Activated T-cell treated with anti-CD3 and anti-CD28 coated beads, Interleukin-2, amount 50 U/mL, for 24 hours (primary cell): ENCODE measurements at regions not wholly inside any gene's neighbourhood (a gene's known extent, or its start where the extent isn't known, plus 50 kb on each side); places are given as distances from the start of the nearest gene placed in this dataset.

Source experiments
- DNase-seq: peaks from one replicate; pipeline ENCODE4 v3.0.0-alpha.2; 2020
- H3K27ac Mint-ChIP-seq: 2 replicates; pipeline ENCODE4 v1.8.0; 2020; ENCODE audit warnings: mild to moderate bottlenecking, mixed read lengths
- H3K27me3 Mint-ChIP-seq: 2 replicates; pipeline ENCODE4 v1.8.0; 2020; ENCODE audit warnings: mixed read lengths
- H3K36me3 Mint-ChIP-seq: 2 replicates; pipeline ENCODE4 v1.8.0; 2020; ENCODE audit warnings: low read depth, mixed read lengths
- H3K4me1 Mint-ChIP-seq: 2 replicates; pipeline ENCODE4 v1.8.0; 2020; ENCODE audit warnings: low read depth, mixed read lengths
- H3K4me3 Mint-ChIP-seq: 2 replicates; pipeline ENCODE4 v1.8.0; 2020; ENCODE audit warnings: mild to moderate bottlenecking, moderate library complexity, mixed read lengths
- H3K9me3 Mint-ChIP-seq: 2 replicates; pipeline ENCODE4 v1.8.0; 2020; ENCODE audit warnings: mixed read lengths

DNA sequence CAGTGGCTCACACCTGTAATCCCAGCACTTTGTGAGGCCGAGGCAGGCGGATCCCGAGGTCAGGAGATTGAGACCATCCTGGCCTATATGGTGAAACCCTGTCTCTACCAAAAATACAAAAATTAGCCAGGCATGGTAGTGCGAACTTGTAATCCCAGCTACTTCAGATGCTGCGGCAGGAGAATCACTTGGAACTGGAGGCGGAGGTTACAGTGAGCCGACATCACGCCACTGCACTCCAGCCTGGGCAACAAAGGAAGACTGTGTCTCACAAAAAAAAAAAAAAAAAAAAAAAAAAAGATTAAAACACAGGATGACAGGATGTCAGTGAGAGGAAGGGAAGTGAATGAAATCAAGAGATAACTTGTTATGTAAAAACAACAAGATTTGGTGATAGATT lies 1158.5 kb downstream of the PCDH9 start:
- no peaks in the 10 kb centered on the region for H3K36me3 Mint-ChIP-seq
- H3K27me3 Mint-ChIP-seq = no peaks in the 10 kb centered on the region

DNA sequence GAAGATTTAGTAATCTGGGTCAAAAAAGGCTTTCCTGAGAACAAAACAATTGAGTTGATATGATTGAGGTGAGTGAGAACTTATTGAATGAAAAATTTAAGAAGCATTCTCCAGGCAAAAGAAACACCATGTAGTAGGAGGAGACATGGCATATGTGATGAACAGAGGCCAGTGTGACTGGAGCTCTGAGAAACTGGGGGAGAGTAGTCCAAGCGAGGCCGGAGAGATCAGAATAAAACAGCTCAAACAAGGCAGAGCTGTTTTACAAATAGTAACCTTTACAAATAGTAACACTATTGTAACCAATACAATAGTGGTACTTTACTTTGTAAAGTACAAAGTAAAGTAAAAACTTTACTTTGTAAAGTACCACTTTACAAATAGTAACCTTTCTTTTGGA lies 1159.1 kb downstream of the PCDH9 start:
- H3K4me1 Mint-ChIP-seq = no peaks in the 10 kb centered on the region
- H3K4me3 Mint-ChIP-seq = no peak overlapping the region
- no peak for DNase-seq
- no peaks in the 10 kb centered on the region for H3K27me3 Mint-ChIP-seq
- no peak overlapping the region for H3K27ac Mint-ChIP-seq
- peaks cover 6% of the 10 kb centered on the region for H3K9me3 Mint-ChIP-seq
- H3K36me3 Mint-ChIP-seq = no peaks in the 10 kb centered on the region

More for the DNA sequence above, 1158.5 kb downstream of the PCDH9 start:
- no peaks in the 10 kb centered on the region for H3K4me1 Mint-ChIP-seq
- no peak overlapping the region for H3K27ac Mint-ChIP-seq
- H3K9me3 Mint-ChIP-seq = peaks cover 8% of the 10 kb centered on the region
- no peak overlapping the region for H3K4me3 Mint-ChIP-seq
- no peak for DNase-seq

DNA sequence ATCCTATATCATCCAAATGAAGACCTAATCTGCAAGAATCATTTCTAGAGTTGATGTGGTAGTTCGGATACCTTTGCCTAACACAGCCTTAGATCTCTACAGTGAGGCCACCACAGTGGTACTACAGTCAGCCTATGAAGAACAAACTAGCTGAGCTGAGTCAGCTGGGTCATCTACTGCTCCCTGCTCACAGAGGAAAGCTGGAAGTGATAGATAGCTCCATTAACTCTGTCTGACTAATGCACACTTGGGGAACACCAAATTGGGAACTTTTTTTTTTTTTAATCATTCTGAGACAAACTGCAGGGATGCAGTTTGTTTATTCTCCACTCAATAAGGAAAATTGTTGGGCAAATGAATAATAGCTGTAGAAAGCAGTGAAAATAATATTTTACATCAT lies 1160.6 kb downstream of the PCDH9 start:
- no peak overlapping the region for H3K4me3 Mint-ChIP-seq
- H3K4me1 Mint-ChIP-seq = no peaks in the 10 kb centered on the region
- DNase-seq = no peak
- H3K27me3 Mint-ChIP-seq = no peaks in the 10 kb centered on the region
- H3K36me3 Mint-ChIP-seq = no peaks in the 10 kb centered on the region
- peaks cover 6% of the 10 kb centered on the region for H3K9me3 Mint-ChIP-seq
- no peak overlapping the region for H3K27ac Mint-ChIP-seq

DNA sequence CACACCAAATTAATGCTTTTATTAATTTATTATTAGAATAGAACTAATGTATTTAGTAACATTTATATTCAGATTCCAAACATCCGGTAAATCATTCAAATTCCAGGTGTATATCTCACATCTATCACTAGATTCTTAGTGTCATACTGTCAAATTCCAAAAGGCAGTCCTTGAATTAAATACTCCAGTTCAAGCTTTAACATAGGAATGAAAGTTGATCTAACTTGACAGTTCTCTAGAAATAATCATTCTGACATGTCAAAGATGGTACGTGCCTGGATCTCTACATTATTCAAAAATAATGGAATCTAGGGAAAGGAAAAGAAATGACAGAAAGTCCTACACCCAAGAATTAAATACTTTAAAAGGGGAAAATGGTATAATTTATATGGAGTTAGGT lies 1161.5 kb downstream of the PCDH9 start:
- Mint-ChIP-seq H3K4me3 (no peak overlapping the region), H3K9me3 (peaks cover 11% of the 10 kb centered on the region), H3K27me3 (no peaks in the 10 kb centered on the region), H3K36me3 (no peaks in the 10 kb centered on the region), H3K27ac (no peak overlapping the region), H3K4me1 (no peaks in the 10 kb centered on the region)
- DNase-seq = no peak

DNA sequence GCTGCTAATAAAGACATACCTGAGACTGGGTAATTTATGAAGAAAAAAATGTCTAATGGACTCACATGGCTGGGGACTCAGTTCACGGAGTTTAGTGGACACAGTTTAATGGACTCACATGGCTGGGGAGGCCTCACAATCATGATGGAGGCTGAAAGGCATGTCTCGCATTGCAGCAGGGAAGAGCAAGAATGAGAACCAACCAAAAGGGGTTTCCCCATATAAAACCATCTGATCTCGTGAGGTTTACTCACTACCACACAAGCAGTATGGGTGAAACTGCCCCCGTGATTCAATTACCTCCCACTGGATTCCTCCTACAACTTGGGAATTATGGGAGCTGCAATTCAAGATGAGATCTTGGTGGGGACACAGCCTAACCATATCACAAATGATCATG lies 1181.2 kb downstream of the PCDH9 start:
- H3K4me1 Mint-ChIP-seq = no peaks in the 10 kb centered on the region
- no peaks in the 10 kb centered on the region for H3K36me3 Mint-ChIP-seq

DNA sequence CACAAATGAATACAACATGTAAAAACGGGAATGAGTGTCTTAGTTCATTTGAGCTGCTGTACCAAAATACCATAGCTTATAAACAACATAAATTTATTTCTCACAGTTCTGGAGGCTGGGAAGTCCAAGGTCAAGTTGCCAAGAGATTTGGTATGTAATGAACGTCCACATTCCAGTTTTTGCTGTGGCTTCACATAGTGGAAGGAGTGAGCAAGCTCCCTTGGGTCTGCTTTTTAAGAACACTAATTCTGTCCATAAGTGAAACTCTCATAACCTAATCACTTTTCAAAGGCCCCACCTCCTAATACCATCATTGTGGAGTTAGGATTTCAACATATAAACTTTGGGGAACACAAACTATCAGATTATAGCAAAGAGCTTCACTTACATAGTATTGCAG lies 1189.6 kb downstream of the PCDH9 start:
- H3K4me1 Mint-ChIP-seq = no peaks in the 10 kb centered on the region
- no peak for DNase-seq
- no peaks in the 10 kb centered on the region for H3K27me3 Mint-ChIP-seq
- H3K27ac Mint-ChIP-seq = no peak overlapping the region
- H3K4me3 Mint-ChIP-seq = no peak overlapping the region
- no peaks in the 10 kb centered on the region for H3K36me3 Mint-ChIP-seq
- peaks cover 3% of the 10 kb centered on the region for H3K9me3 Mint-ChIP-seq

More for the DNA sequence above, 1181.2 kb downstream of the PCDH9 start:
- H3K9me3 Mint-ChIP-seq = peaks cover 14% of the 10 kb centered on the region
- no peaks in the 10 kb centered on the region for H3K27me3 Mint-ChIP-seq
- H3K27ac Mint-ChIP-seq = no peak overlapping the region
- no peak overlapping the region for H3K4me3 Mint-ChIP-seq
- DNase-seq = no peak

DNA sequence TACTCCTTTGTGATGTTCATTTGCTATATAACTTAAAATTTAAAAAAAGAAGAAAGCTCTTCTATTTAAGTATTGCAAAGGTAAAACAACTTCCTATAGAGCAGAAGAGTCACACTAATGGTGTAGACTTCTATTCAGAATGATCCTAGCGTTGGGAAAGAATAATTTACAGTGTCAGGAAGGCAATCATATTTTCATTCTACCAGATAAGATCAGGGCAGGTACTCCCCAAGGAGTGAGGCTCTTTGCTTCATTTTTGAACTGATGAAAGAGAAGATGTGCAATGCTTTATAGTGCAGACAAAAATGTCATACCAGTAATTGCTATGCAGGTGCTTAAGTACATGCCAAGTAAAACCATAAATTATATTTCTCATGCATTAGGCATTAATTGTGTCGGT lies 1193.0 kb downstream of the PCDH9 start:
- H3K4me3 Mint-ChIP-seq = no peak overlapping the region
- no peaks in the 10 kb centered on the region for H3K36me3 Mint-ChIP-seq
- no peak overlapping the region for H3K27ac Mint-ChIP-seq
- H3K4me1 Mint-ChIP-seq = no peaks in the 10 kb centered on the region
- H3K27me3 Mint-ChIP-seq = no peaks in the 10 kb centered on the region
- DNase-seq = no peak
- peaks cover 3% of the 10 kb centered on the region for H3K9me3 Mint-ChIP-seq

DNA sequence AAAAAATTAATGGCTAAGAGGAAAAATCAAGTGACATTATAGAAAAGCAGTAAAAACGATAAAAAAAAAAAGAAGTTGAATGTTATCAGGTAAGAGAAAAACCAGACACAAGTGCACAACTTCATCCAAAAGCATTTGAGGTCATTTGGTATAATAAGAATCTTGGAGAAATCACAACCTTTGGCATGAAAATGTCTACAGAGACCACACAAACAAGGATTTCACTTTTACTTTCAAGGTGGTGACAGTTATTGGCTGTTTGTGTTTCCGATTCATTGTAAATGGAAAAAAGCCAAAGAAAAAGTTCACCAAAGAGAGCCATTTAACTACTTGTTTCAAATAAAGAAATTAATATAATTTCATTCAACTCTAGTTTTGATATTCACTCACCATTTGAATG lies 1193.5 kb downstream of the PCDH9 start:
- H3K9me3 Mint-ChIP-seq = peaks cover 3% of the 10 kb centered on the region
- DNase-seq = no peak
- no peaks in the 10 kb centered on the region for H3K4me1 Mint-ChIP-seq
- no peak overlapping the region for H3K4me3 Mint-ChIP-seq
- H3K36me3 Mint-ChIP-seq = no peaks in the 10 kb centered on the region
- H3K27ac Mint-ChIP-seq = no peak overlapping the region
- no peaks in the 10 kb centered on the region for H3K27me3 Mint-ChIP-seq

DNA sequence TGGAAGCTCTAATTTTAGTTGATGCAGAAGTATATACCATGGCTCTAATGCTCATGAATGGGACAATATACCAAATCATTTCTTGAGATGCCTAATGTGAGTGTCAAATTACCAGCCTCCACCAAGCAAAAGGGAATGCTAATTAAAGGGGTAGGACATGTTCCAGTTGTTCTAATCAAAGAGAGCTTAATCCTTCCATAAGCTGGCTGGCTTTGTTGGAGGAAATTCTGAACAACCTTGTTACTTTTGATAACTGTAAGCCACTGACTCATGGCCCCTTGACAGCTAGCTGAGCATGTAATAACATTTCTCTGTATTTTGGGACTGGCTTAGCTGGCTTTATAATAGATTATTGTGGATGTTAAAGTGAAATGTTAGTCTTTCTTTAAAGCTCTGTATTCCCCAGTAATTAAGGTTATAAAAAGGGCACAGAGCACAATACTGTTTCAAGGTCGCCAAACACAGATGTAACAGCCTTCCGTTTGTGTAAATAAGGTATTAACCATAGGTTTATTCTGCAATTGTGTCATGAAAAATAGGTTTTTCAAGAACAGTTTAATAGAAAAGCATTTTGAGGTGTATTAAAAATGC lies 1194.0 kb downstream of the PCDH9 start:
- no peak overlapping the region for H3K27ac Mint-ChIP-seq
- H3K27me3 Mint-ChIP-seq = no peaks in the 10 kb centered on the region
- H3K9me3 Mint-ChIP-seq = peaks cover 3% of the 10 kb centered on the region
- no peak overlapping the region for H3K4me3 Mint-ChIP-seq
- H3K4me1 Mint-ChIP-seq = no peaks in the 10 kb centered on the region
- no peak for DNase-seq
- H3K36me3 Mint-ChIP-seq = no peaks in the 10 kb centered on the region

DNA sequence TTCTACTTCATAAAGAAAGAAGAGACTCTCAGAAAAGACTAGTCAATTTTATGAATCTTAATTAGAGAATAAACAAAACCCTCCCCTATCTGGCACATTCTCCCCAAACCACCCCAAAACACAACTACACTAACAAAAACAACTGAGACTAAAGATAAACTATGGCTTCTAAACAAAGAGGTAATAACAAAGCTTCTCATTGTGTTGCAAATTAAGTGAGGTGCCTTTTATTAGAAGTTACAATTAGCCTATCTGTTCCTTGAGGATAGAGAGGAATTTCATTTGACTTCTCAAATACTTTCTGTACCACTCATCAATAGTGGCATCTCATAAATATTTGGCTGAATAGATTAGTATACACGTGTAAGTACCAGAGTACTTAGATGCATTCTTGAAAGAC lies 1196.2 kb downstream of the PCDH9 start:
- Mint-ChIP-seq H3K4me3 (no peak overlapping the region), H3K9me3 (peaks cover 3% of the 10 kb centered on the region), H3K36me3 (no peaks in the 10 kb centered on the region), H3K27me3 (no peaks in the 10 kb centered on the region), H3K27ac (no peak overlapping the region), H3K4me1 (no peaks in the 10 kb centered on the region)
- DNase-seq = no peak

DNA sequence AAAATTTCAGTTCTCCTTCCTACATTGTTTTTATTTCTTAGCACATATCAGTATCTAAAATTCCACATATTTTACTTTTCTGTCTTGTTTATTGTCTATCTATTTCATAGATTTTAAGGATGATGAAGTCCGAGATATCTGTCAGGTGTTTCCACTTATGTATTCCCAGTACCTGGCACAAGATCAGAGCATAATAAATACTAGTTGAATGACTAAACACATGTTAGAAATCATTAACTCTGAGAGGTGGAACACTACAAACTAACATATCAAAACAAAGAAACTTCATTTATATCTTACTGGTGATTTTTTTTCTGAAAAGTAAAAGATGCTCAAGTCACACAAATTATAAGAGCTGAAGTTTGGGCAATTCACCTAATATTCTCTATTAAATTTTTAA lies 1208.3 kb downstream of the PCDH9 start:
- Mint-ChIP-seq H3K9me3 (peaks cover 3% of the 10 kb centered on the region), H3K27ac (no peak overlapping the region), H3K36me3 (no peaks in the 10 kb centered on the region), H3K4me1 (no peaks in the 10 kb centered on the region), H3K27me3 (no peaks in the 10 kb centered on the region), H3K4me3 (no peak overlapping the region)
- DNase-seq = no peak

DNA sequence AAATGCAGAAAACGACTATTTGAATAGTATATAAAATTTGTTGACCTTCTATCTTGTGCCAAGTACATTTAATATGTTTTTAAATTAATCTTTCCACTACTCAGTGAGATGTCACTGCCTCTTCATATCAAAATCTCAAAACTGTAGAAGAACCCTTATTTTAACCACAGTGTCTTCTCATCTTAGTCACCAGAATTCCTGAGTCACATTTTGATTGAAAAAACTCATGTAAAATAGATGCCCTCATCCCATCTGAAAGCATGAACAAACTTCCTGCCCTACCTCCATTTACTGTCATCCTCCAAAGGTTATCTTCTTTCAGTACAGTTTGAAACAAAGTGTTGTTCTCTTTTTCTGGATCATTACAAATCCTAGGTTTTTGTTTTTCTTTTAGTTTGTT lies 1215.4 kb downstream of the PCDH9 start:
- H3K9me3 Mint-ChIP-seq = peaks cover 8% of the 10 kb centered on the region
- H3K4me1 Mint-ChIP-seq = peaks cover 2% of the 10 kb centered on the region
- H3K36me3 Mint-ChIP-seq = no peaks in the 10 kb centered on the region
- H3K27ac Mint-ChIP-seq = no peak overlapping the region
- H3K27me3 Mint-ChIP-seq = no peaks in the 10 kb centered on the region
- DNase-seq = no peak
- no peak overlapping the region for H3K4me3 Mint-ChIP-seq

DNA sequence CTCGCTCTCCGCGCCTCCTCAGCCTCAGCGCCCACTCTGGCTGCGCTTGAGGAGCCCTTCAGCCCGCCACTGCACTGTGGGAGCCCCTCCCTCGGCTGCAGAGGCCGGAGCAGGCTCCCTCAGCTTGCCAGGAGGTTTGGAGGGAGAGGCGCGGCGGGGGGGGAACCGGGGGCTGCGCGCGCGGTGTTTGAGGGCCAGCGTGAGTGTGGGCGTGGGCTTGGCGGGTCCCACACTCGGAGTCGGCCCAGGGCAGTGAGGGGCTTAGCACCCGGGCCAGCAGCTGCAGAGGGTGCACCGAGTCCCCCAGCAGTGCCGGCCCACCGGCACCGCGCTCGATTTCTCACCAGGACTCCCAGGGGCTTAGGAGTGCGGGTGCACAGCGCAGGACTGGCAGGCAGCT lies 1220.9 kb downstream of the PCDH9 start:
- peaks cover 17% of the 10 kb centered on the region for H3K9me3 Mint-ChIP-seq
- DNase-seq = no peak
- H3K27ac Mint-ChIP-seq = no peak overlapping the region
- H3K36me3 Mint-ChIP-seq = no peaks in the 10 kb centered on the region
- H3K4me1 Mint-ChIP-seq = no peaks in the 10 kb centered on the region
- no peaks in the 10 kb centered on the region for H3K27me3 Mint-ChIP-seq
- no peak overlapping the region for H3K4me3 Mint-ChIP-seq

DNA sequence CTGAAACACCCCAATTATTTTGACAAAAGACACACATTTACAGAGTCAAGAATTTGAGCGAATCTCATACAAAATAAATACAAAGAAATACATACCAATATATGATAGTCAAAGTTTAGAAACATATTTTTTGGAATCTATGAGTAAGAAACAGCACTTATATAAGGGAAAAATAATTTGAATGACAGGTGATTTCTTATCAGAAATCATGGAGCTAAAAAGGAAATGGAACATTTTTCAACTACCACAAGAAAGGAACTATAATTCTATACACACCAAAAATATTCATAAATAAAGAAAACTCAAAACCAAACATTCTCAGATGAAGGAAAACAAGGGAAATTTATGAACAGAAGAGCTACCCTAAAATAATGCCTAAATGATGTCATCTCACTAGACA lies 1226.6 kb downstream of the PCDH9 start:
- no peak overlapping the region for H3K27ac Mint-ChIP-seq
- H3K36me3 Mint-ChIP-seq = no peaks in the 10 kb centered on the region
- no peak overlapping the region for H3K4me3 Mint-ChIP-seq
- no peaks in the 10 kb centered on the region for H3K27me3 Mint-ChIP-seq
- peaks cover 22% of the 10 kb centered on the region for H3K9me3 Mint-ChIP-seq
- no peaks in the 10 kb centered on the region for H3K4me1 Mint-ChIP-seq
- DNase-seq = no peak

DNA sequence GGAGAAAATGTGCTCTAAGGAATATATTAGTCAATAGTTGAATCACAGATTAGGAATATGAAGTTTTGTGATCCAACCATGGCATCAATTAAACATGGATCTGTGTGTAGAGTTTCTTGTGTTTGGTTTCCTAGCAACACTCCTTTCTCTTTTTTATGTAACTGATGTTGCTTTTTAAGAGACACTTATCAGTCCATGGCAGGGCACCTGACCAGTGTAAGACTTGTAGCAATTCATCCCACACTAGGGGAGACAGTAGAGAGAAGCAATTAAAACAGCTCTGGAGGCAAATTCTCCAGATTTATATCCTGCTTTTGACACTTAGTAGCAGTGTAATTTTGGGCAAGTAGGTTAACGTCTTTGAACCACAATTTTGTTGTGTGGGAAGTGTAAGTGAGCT lies 1229.0 kb downstream of the PCDH9 start:
- Mint-ChIP-seq H3K27me3 (no peaks in the 10 kb centered on the region), H3K27ac (no peak overlapping the region), H3K4me1 (no peaks in the 10 kb centered on the region), H3K9me3 (peaks cover 17% of the 10 kb centered on the region), H3K36me3 (no peaks in the 10 kb centered on the region), H3K4me3 (no peak overlapping the region)
- no peak for DNase-seq

DNA sequence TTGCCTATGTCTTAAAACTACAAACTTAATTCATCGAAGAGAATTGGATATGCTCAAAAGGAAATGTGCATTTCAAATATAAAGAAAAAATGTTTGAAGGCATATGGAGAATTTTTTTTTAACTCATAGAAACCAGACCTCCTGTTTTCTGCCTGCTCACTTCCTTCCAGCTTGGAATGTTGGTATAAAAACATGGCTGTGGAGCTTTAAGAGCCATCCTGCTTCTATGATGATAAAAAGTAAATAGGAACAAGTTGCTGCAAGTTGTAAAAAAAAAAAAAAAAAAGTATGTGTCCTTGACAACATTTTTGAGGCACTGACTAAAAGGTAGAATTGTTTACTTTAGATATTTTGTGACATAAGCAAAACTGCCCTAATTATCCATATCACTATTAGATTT lies 1230.7 kb downstream of the PCDH9 start:
- DNase-seq = no peak
- Mint-ChIP-seq H3K4me3 (no peak overlapping the region), H3K9me3 (peaks cover 17% of the 10 kb centered on the region), H3K4me1 (no peaks in the 10 kb centered on the region), H3K27ac (no peak overlapping the region), H3K36me3 (no peaks in the 10 kb centered on the region), H3K27me3 (no peaks in the 10 kb centered on the region)
